ENCODE measurements at regions not wholly inside any gene's neighbourhood (a gene's known extent, or its start where the extent isn't known, plus 50 kb on each side); places are given as distances from the start of the nearest gene placed in this dataset.

DNA sequence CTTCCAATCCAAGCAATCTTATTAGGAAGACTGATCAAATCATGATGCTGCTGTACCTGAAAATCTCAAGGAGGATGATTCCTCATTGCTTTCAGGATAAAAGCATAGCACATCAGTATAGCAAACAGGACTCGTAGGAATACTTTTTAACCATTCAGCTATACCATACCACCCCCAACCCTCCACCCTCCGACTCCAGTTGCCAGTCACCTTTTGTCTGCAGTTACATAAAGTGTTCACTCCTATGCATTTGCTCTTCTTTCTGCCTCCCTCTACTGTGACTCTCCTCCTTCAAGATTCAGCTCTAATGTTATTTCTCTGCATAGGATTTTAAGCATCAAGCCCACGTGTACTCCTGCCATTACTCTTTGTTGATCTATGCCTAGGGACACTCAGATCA, 124.7 kb upstream of the KCNQ5 start:
- Histone ChIP-seq H3K27me3 (no peaks in the 10 kb centered on the region), H3K36me3 (no peaks in the 10 kb centered on the region), H3K4me1 (no peaks in the 10 kb centered on the region), H3K9me3 (no peaks in the 10 kb centered on the region), H3K27ac (no peak overlapping the region), H3K4me3 (no peak overlapping the region)
- no peak for ATAC-seq
- intact Hi-C loops (cut with DNase I): no loop called here
- TF ChIP-seq CTCF (IDR thresholded peaks at IDR 0.05): no peak
- no peak for DNase-seq

- no peak for TF ChIP-seq CTCF (IDR thresholded peaks at IDR 0.05)
- Histone ChIP-seq H3K9me3 (no peaks in the 10 kb centered on the region), H3K4me1 (no peaks in the 10 kb centered on the region), H3K36me3 (no peaks in the 10 kb centered on the region), H3K27me3 (no peaks in the 10 kb centered on the region), H3K27ac (no peak overlapping the region), H3K4me3 (no peak overlapping the region)
- no peak for DNase-seq
- no peak for ATAC-seq
- intact Hi-C loops (cut with DNase I): no loop called here
These were observed 121.2 kb upstream of the KCNQ5 start for GRCh38 chr6:72500669-72501068.

- Histone ChIP-seq H3K27ac (no peak overlapping the region), H3K9me3 (no peaks in the 10 kb centered on the region), H3K4me3 (no peak overlapping the region), H3K4me1 (no peaks in the 10 kb centered on the region), H3K36me3 (no peaks in the 10 kb centered on the region), H3K27me3 (no peaks in the 10 kb centered on the region)
- no peak for DNase-seq
- intact Hi-C loops (cut with DNase I): no loop called here
- ATAC-seq: no peak
- TF ChIP-seq CTCF (IDR thresholded peaks at IDR 0.05): no peak
These were observed 117.5 kb upstream of the KCNQ5 start for GRCh38 chr6:72504406-72504805.

DNA sequence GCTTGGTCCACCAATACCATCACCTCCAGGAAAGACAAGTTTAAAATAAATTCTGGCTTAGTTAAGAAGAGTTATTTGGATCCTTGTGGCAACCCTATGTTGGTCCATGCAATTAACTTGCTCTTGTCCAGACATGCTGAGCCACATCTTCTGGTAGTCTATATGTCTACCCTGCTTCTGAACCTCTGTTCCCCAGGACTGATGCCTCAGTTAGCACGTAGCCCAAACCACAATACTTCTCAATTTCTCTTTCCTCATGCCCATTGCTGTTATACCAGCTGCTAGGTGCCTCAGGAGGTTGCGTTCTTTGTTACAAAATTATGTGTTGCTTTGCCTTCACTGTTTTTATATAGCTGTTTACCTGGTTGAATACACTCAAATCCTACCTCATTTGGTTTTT, 116.4 kb upstream of the KCNQ5 start:
- no peak for TF ChIP-seq CTCF (IDR thresholded peaks at IDR 0.05)
- ATAC-seq: no peak

GRCh38 chr6:72519871-72520270, 102.0 kb upstream of the KCNQ5 start:
- H3K9me3 ChIP-seq: no peaks in the 10 kb centered on the region
- DNase-seq (no peak), ATAC-seq (no peak)
- no peaks in the 10 kb centered on the region for H3K27me3 ChIP-seq
- no peaks in the 10 kb centered on the region for H3K36me3 ChIP-seq
- H3K27ac ChIP-seq: no peak overlapping the region
- no peak overlapping the region for H3K4me3 ChIP-seq
- no peaks in the 10 kb centered on the region for H3K4me1 ChIP-seq
- intact Hi-C loops (cut with DNase I): no loop called here
- TF ChIP-seq CTCF (IDR thresholded peaks at IDR 0.05): no peak

More for the DNA sequence above, 116.4 kb upstream of the KCNQ5 start:
- intact Hi-C loops (cut with DNase I): no loop called here
- no peak overlapping the region for H3K4me3 ChIP-seq
- DNase-seq: no peak
- no peaks in the 10 kb centered on the region for H3K4me1 ChIP-seq
- H3K27ac ChIP-seq: no peak overlapping the region
- H3K9me3 ChIP-seq: no peaks in the 10 kb centered on the region
- H3K36me3 ChIP-seq: no peaks in the 10 kb centered on the region
- H3K27me3 ChIP-seq: no peaks in the 10 kb centered on the region

- no peaks in the 10 kb centered on the region for H3K36me3 ChIP-seq
- intact Hi-C loops (cut with DNase I): no loop called here
- H3K27ac ChIP-seq: no peak overlapping the region
- H3K9me3 ChIP-seq: no peaks in the 10 kb centered on the region
- TF ChIP-seq CTCF (IDR thresholded peaks at IDR 0.05): no peak
- H3K4me3 ChIP-seq: no peak overlapping the region
- no peaks in the 10 kb centered on the region for H3K4me1 ChIP-seq
- ATAC-seq (no peak), DNase-seq (no peak)
- no peaks in the 10 kb centered on the region for H3K27me3 ChIP-seq
These were observed 100.2 kb upstream of the KCNQ5 start for GRCh38 chr6:72521684-72522083.
